IMR-90 (cell line): ENCODE measurements at regions not wholly inside any gene's neighbourhood (a gene's known extent, or its start where the extent isn't known, plus 50 kb on each side); places are given as distances from the start of the nearest gene placed in this dataset.

Experiments used
- ATAC-seq: fragments of 200-7000 bp; cut with Tn5 transposase; 2 replicates; pipeline ENCODE4 v1.9.1; 2020; ENCODE audit warnings: low read depth, mild to moderate bottlenecking, moderate library complexity
- BruUV-seq: library from RNA; stranded (reverse); fragments of 400-500 nt; replicated peaks from 2 replicates; lab custom pipeline; 2021; lab: Mats Ljungman, UMichigan
- CTCF ChIA-PET: fragments of 300-600 bp; formaldehyde crosslinking; extraction: SDS; loops from one replicate; lab custom pipeline; 2021; ENCODE audit warnings: antibody characterized with exemption; lab: Yijun Ruan, JAX
- POLR2A ChIA-PET: fragments of 300-600 bp; sonication (Branson Sonifier 250); formaldehyde crosslinking; loops from one replicate; lab custom pipeline; 2022; ENCODE audit warnings: antibody characterized with exemption; ENCODE audit not compliant: unreplicated experiment; lab: Charles Lee
- DNase-seq: peaks from one replicate; pipeline ENCODE4 v3.0.0; 2013
- H2AFZ ChIP-seq: replicated peaks from 2 replicates; pipeline ENCODE3; 2013; ENCODE audit warnings: low read length, mild to moderate bottlenecking; ENCODE audit not compliant: poor library complexity
- H2AK5ac ChIP-seq: 2 replicates; pipeline ENCODE4 v1.6.1; 2013; ENCODE audit warnings: low read depth, low read length, inconsistent platforms
- H2AK9ac ChIP-seq: replicated peaks from 2 replicates; pipeline ENCODE3; 2013; ENCODE audit warnings: mild to moderate bottlenecking, low read depth, low read length, moderate library complexity; ENCODE audit not compliant: poor library complexity
- H2BK120ac ChIP-seq: 2 replicates; pipeline ENCODE4 v1.6.1; 2013; ENCODE audit warnings: low read depth, low read length, inconsistent platforms
- H2BK15ac ChIP-seq: 3 replicates; pipeline ENCODE4 v1.6.1; 2013; ENCODE audit warnings: low read depth, low read length, inconsistent platforms
- H2BK20ac ChIP-seq: 2 replicates; pipeline ENCODE4 v1.6.1; 2013; ENCODE audit warnings: low read depth, mild to moderate bottlenecking, inconsistent platforms, low read length, moderate library complexity
- H2BK5ac ChIP-seq: 2 replicates; pipeline ENCODE4 v1.6.1; 2013; ENCODE audit warnings: mild to moderate bottlenecking, low read depth, low read length, inconsistent platforms; ENCODE audit not compliant: poor library complexity, severe bottlenecking
- H3K14ac ChIP-seq: replicated peaks from 2 replicates; pipeline ENCODE4 v1.6.1; 2013; ENCODE audit warnings: low read depth, low read length, inconsistent platforms
- H3K18ac ChIP-seq: 2 replicates; pipeline ENCODE4 v1.6.1; 2013; ENCODE audit warnings: low read depth, low read length, control low read depth
- H3K23ac ChIP-seq: 2 replicates; pipeline ENCODE4 v1.6.1; 2013; ENCODE audit warnings: low read depth, low read length, inconsistent platforms
- H3K27ac ChIP-seq: 2 replicates; pipeline ENCODE4 v1.5.1; 2013; ENCODE audit warnings: mild to moderate bottlenecking, control low read depth, low read length; ENCODE audit not compliant: insufficient read depth
- H3K27me3 ChIP-seq: 2 replicates; pipeline ENCODE4 v1.6.1; 2013; ENCODE audit warnings: low read length; ENCODE audit not compliant: control insufficient read depth, insufficient read depth
- H3K36me3 ChIP-seq: 2 replicates; pipeline ENCODE4 v1.6.1; 2013; ENCODE audit warnings: low read length, mixed read lengths; ENCODE audit not compliant: control insufficient read depth, insufficient read depth
- H3K4ac ChIP-seq: 2 replicates; pipeline ENCODE4 v1.6.1; 2013; ENCODE audit warnings: low read depth, low read length, inconsistent platforms
- H3K4me1 ChIP-seq: 2 replicates; pipeline ENCODE4 v1.6.1; 2013; ENCODE audit warnings: low read length, mixed read lengths; ENCODE audit not compliant: control insufficient read depth, insufficient read depth
- H3K4me2 ChIP-seq: 2 replicates; pipeline ENCODE4 v1.6.1; 2013; ENCODE audit warnings: low read depth, mild to moderate bottlenecking, control low read depth, low read length, moderate library complexity
- H3K4me3 ChIP-seq: 2 replicates; pipeline ENCODE4 v1.5.1; 2013; ENCODE audit warnings: low read depth, mild to moderate bottlenecking, control low read depth, low read length, moderate library complexity; ENCODE audit not compliant: insufficient read depth
- H3K56ac ChIP-seq: 2 replicates; pipeline ENCODE4 v1.6.1; 2013; ENCODE audit warnings: low read length, inconsistent platforms; ENCODE audit not compliant: insufficient read depth; ENCODE audit errors: extremely low read depth
- H3K79me1 ChIP-seq, 2 experiments: 2 replicates each; pipeline ENCODE4 v1.6.1; 2013; ENCODE audit warnings: low read length in 2 of 2, inconsistent platforms in 1 of 2, low read depth in 1 of 2
- H3K9ac ChIP-seq: 2 replicates; pipeline ENCODE4 v1.6.1; 2013; ENCODE audit warnings: low read depth, low read length, control low read depth
- H3K9me1 ChIP-seq: 2 replicates; pipeline ENCODE4 v1.6.1; 2013; ENCODE audit warnings: low read length, inconsistent platforms; ENCODE audit not compliant: insufficient read depth
- H3K9me3 ChIP-seq: 2 replicates; pipeline ENCODE4 v1.6.1; 2013; ENCODE audit warnings: low read length; ENCODE audit not compliant: control insufficient read depth, insufficient read depth
- H4K20me1 ChIP-seq: 2 replicates; pipeline ENCODE4 v1.6.1; 2013; ENCODE audit warnings: low read length, inconsistent platforms; ENCODE audit not compliant: insufficient read depth
- H4K5ac ChIP-seq: 2 replicates; pipeline ENCODE4 v1.6.1; 2013; ENCODE audit warnings: mild to moderate bottlenecking, low read depth, low read length, control low read depth
- H4K8ac ChIP-seq, 2 experiments: 2 replicates each; pipeline ENCODE4 v1.6.1; 2013; ENCODE audit warnings: low read depth in 2 of 2, low read length in 2 of 2, control low read depth in 1 of 2, inconsistent platforms in 1 of 2
- H4K91ac ChIP-seq: 2 replicates; pipeline ENCODE4 v1.6.1; 2013; ENCODE audit warnings: low read depth, low read length, inconsistent platforms; ENCODE audit not compliant: insufficient read depth
- CEBPB ChIP-seq: IDR thresholded peaks from 2 replicates; pipeline ENCODE4 v1.6.1; 2012; ENCODE audit warnings: low read depth, low read length, improper control_type of control experiment
- CHD1 ChIP-seq: IDR thresholded peaks from 2 replicates; pipeline ENCODE4 v1.6.1; 2012; ENCODE audit warnings: low read depth, low read length, improper control_type of control experiment
- NFE2L2 ChIP-seq: fragments of 150-350 bp; IDR thresholded peaks from 2 replicates; pipeline ENCODE4 v1.6.1; 2016; ENCODE audit warnings: low read depth, mild to moderate bottlenecking, low read length
- RAD21 ChIP-seq: IDR thresholded peaks from 2 replicates; pipeline ENCODE4 v1.6.1; 2012; ENCODE audit warnings: low read length, improper control_type of control experiment
- SMC3 ChIP-seq: fragments of 150-350 bp; IDR thresholded peaks from 2 replicates; pipeline ENCODE4 v1.6.1; 2016; ENCODE audit warnings: low read depth, mild to moderate bottlenecking, antibody characterized with exemption, low read length, moderate library complexity
- USF2 ChIP-seq: fragments of 150-350 bp; IDR thresholded peaks from 2 replicates; pipeline ENCODE4 v1.6.1; 2017; ENCODE audit warnings: mild to moderate bottlenecking, antibody characterized with exemption, low read length, low read depth
- WGBS, 2 experiments: methylation state at CpG; one replicate each; pipeline versions ENCODE4 v1.1.5 to v1.1.7; 2013; ENCODE audit warnings: missing lambda C conversion rate in 2 of 2; ENCODE audit not compliant: insufficient read length in 1 of 2; ENCODE audit errors: extremely low coverage in 2 of 2; 5-methylcytosine and 5-hydroxymethylcytosine counted together
- dilution Hi-C: fragments of 300-500 bp; cut with HindIII; formaldehyde crosslinking; loops from one replicate; pipeline ENCODE4 v1.14.3; 2018; ENCODE audit warnings: low sequenced_read_pairs; ENCODE audit not compliant: unreplicated experiment
- in situ Hi-C: fragments of 300-500 bp; cut with MboI; formaldehyde crosslinking; loops from 3 replicates; pipeline ENCODE4 v1.14.3; 2019; ENCODE audit warnings: low sequenced_read_pairs, inconsistent platforms, mixed read lengths
- intact Hi-C: fragments of 100-400 bp; cut with micrococcal nuclease; formaldehyde crosslinking; loops from 2 replicates; pipeline ENCODE4 v1.10.0; 2022

GRCh38 chr6:43968110-43968965 lies 158.9 kb downstream of the MRPL14 start:
- H4K20me1 ChIP-seq, result no peaks in the 10 kb centered on the region
- no peak overlapping the region for H3K4me2 ChIP-seq
- H3K27me3 ChIP-seq, result no peaks in the 10 kb centered on the region
- DNase-seq, result no peak
- no peaks in the 10 kb centered on the region for H3K79me1 ChIP-seq
- dilution Hi-C loops (no loop called here), in situ Hi-C loops (no loop called here), intact Hi-C loops (no loop called here)
- no peaks in the 10 kb centered on the region for H3K9me3 ChIP-seq
- H3K4me3 ChIP-seq, result no peak overlapping the region
- no peak overlapping the region for H2AK9ac ChIP-seq
- no peak overlapping the region for H3K18ac ChIP-seq
- no peak overlapping the region for H2AK5ac ChIP-seq
- ChIA-PET CTCF (no interaction called here), POLR2A (interaction anchor here (0.6 kb wide), 1 partner anchor 487 kb away, joined by 18 read pairs; no protein-coding TSS in a partner anchor)
- H3K56ac ChIP-seq, result no peak overlapping the region
- TF ChIP-seq RAD21, result no peak
- no peak for TF ChIP-seq USF2
- TF ChIP-seq CEBPB, result no peak
- no peak for TF ChIP-seq CHD1
- TF ChIP-seq SMC3, result no peak
- no peak for TF ChIP-seq NFE2L2
- H2AFZ ChIP-seq, result no peak overlapping the region
- H2BK15ac ChIP-seq, result no peak overlapping the region
- no peak overlapping the region for H3K23ac ChIP-seq
- H3K4ac ChIP-seq, result no peak overlapping the region
- no peak overlapping the region for H2BK5ac ChIP-seq
- no peak overlapping the region for H3K9ac ChIP-seq
- no peak for ATAC-seq
- H3K14ac ChIP-seq, result no peak overlapping the region
- H3K36me3 ChIP-seq, result no peaks in the 10 kb centered on the region
- H3K9me1 ChIP-seq, result peaks cover 9% of the 10 kb centered on the region; the same call in 1 of the 2 replicates
- no peak overlapping the region for H2BK120ac ChIP-seq
- H4K8ac ChIP-seq, result no peak overlapping the region
- H4K91ac ChIP-seq, result no peak overlapping the region
- no peak overlapping the region for H4K5ac ChIP-seq
- no TSS peak for BruUV-seq
- no peak overlapping the region for H2BK20ac ChIP-seq
- H3K27ac ChIP-seq, result no peak overlapping the region
- peaks cover 19% of the 10 kb centered on the region for H3K4me1 ChIP-seq
- no CpG with 5 or more reads among the region's 12 CpGs for WGBS, 2 experiments
